T1000 (cell line): ENCODE measurements at regions not wholly inside any gene's neighbourhood (a gene's known extent, or its start where the extent isn't known, plus 50 kb on each side); places are given as distances from the start of the nearest gene placed in this dataset.
"Not testable (repeated sequence)": the region's sequence is repeated elsewhere in the genome, so short reads cannot be mapped to it uniquely, and the experiment has no call there.

ENCODE experiments used
- DNase-seq: peaks from one replicate; lab custom pipeline; 2025; ENCODE audit warnings: mixed read lengths; lab: John Stamatoyannopoulos, UW

GRCh38 chr11:71152312-71153004 is 99.9 kb downstream of the SHANK2 start:
- not testable (repeated sequence) for DNase-seq

- no peak for DNase-seq
These were observed 100.8 kb downstream of the SHANK2 start for GRCh38 chr11:71151561-71151960.

GRCh38 chr11:71150859-71151258 is 101.5 kb downstream of the SHANK2 start:
- no peak for DNase-seq

- DNase-seq: no peak
These were observed 103.7 kb downstream of the SHANK2 start for GRCh38 chr11:71148716-71149115.

GRCh38 chr11:71147331-71147730 is 105.0 kb downstream of the SHANK2 start:
- DNase-seq: no peak

GRCh38 chr11:71146846-71147245 is 105.5 kb downstream of the SHANK2 start:
- DNase-seq: no peak

- DNase-seq: no peak
These were observed 106.2 kb downstream of the SHANK2 start for GRCh38 chr11:71145988-71146824.

- DNase-seq: no peak
These were observed 107.0 kb downstream of the SHANK2 start for GRCh38 chr11:71145368-71145767.

GRCh38 chr11:71144736-71145135 is 107.6 kb downstream of the SHANK2 start:
- no peak for DNase-seq

- DNase-seq: no peak
These were observed 108.4 kb downstream of the SHANK2 start for GRCh38 chr11:71144010-71144409.

- no peak for DNase-seq
These were observed 112.0 kb downstream of the SHANK2 start for GRCh38 chr11:71140206-71140919.

- DNase-seq: no peak
These were observed 112.7 kb downstream of the SHANK2 start for GRCh38 chr11:71139516-71140205.

GRCh38 chr11:71138737-71139425 is 113.5 kb downstream of the SHANK2 start:
- no peak for DNase-seq

- DNase-seq: no peak
These were observed 115.0 kb downstream of the SHANK2 start for GRCh38 chr11:71137376-71137775.

GRCh38 chr11:71136095-71136845 is 116.1 kb downstream of the SHANK2 start:
- DNase-seq: no peak

- DNase-seq: no peak
These were observed 117.3 kb downstream of the SHANK2 start for GRCh38 chr11:71135112-71135511.

- no peak for DNase-seq
These were observed 118.4 kb downstream of the SHANK2 start for GRCh38 chr11:71133946-71134345.

- DNase-seq: peak; percentile 37
These were observed 120.5 kb downstream of the SHANK2 start for GRCh38 chr11:71131861-71132260.

- no peak for DNase-seq
These were observed 122.3 kb downstream of the SHANK2 start for GRCh38 chr11:71130106-71130505.

GRCh38 chr11:71129624-71130023 is 122.8 kb downstream of the SHANK2 start:
- peak; percentile 63 for DNase-seq

- DNase-seq: no peak
These were observed 124.6 kb downstream of the SHANK2 start for GRCh38 chr11:71127806-71128205.
